Transverse colon (tissue), 4 donors: ENCODE measurements at regions not wholly inside any gene's neighbourhood (a gene's known extent, or its start where the extent isn't known, plus 50 kb on each side); places are given as distances from the start of the nearest gene placed in this dataset.

Experiments
- DNase-seq: peaks from one replicate; pipeline ENCODE4 v3.0.0-alpha.2; 2019
- H3K27ac ChIP-seq, 4 donors: fragments of 200-600 bp; sonication (generic); 2 replicates each; pipeline ENCODE4 v1.5.1; 2016 to 2018; ENCODE audit warnings: inconsistent platforms in 4 of 4
- H3K27me3 ChIP-seq: fragments of 200-600 bp; sonication (generic); 2 replicates; pipeline ENCODE4 v1.5.1; 2017; ENCODE audit warnings: inconsistent platforms
- H3K36me3 ChIP-seq, 4 donors: fragments of 200-600 bp; sonication (generic); 2 replicates each; pipeline ENCODE4 v1.5.1; 2017 to 2019; ENCODE audit warnings: inconsistent platforms in 4 of 4
- H3K4me1 ChIP-seq, 4 donors: fragments of 200-600 bp; sonication (generic); 2 replicates each; pipeline ENCODE4 v1.5.1; 2017 to 2020; ENCODE audit warnings: inconsistent platforms in 4 of 4
- H3K4me3 ChIP-seq, 4 donors: fragments of 200-600 bp; sonication (generic); 1 replicate in 1 of 4; 2 replicates in 3 of 4; pipeline versions ENCODE4 v1.5.1 to v1.6.1; 2017 to 2019; ENCODE audit warnings: inconsistent platforms in 4 of 4
- H3K9me3 ChIP-seq, 2 donors: fragments of 200-600 bp; sonication (generic); 2 replicates each; pipeline ENCODE4 v1.5.1; 2017 to 2019; ENCODE audit warnings: inconsistent platforms in 2 of 2
- CTCF ChIP-seq, 5 experiments: fragments of 200-600 bp in 3 of 5; fragments of 450-650 bp in 2 of 5; sonication (generic) in 3 of 5; IDR thresholded peaks; 1 replicate in 2 of 5; 2 replicates in 3 of 5; pipeline ENCODE4 v1.5.1; 2016 to 2017; ENCODE audit warnings: antibody characterized with exemption in 5 of 5, inconsistent platforms in 3 of 5, mild to moderate bottlenecking in 2 of 5, moderate library complexity in 1 of 5
- EP300 ChIP-seq: sonication (generic); formaldehyde crosslinking; IDR thresholded peaks from one replicate; pipeline ENCODE4 v1.6.1; 2017; ENCODE audit warnings: antibody characterized with exemption, low read depth
- POLR2A ChIP-seq: fragments of 450-650 bp; IDR thresholded peaks from one replicate; pipeline ENCODE4 v1.6.1; 2016; ENCODE audit warnings: antibody characterized with exemption, mild to moderate bottlenecking, moderate library complexity
- POLR2AphosphoS5 ChIP-seq, 3 donors: sonication (generic); formaldehyde crosslinking; IDR thresholded peaks; one replicate each; pipeline ENCODE4 v1.6.1; 2016; ENCODE audit warnings: antibody characterized with exemption in 3 of 3
- WGBS, 2 donors: methylation state at CpG; one replicate each; pipeline ENCODE4 v1.1.5; 2018; ENCODE audit warnings: low coverage in 1 of 2; 5-methylcytosine and 5-hydroxymethylcytosine counted together
- in situ Hi-C, 4 donors: fragments of 200-750 bp; cut with MboI; loops; one replicate each; pipeline versions ENCODE4 v1.15.0 to v1.15.1; 2017; ENCODE audit warnings: low sequenced_read_pairs in 3 of 4, low pct_ligation_motif_present in 1 of 4, low pct_unique_long_range_greater_than_20kb in 1 of 4
- intact Hi-C: fragments of 100-400 bp; cut with DNase I; formaldehyde crosslinking; loops from one replicate; pipeline ENCODE4 v1.15.1; 2023; ENCODE audit warnings: low total_unique reads

- no peak for DNase-seq
- Histone ChIP-seq H3K4me1 (no peaks in the 10 kb centered on the region), H3K27me3 (no peaks in the 10 kb centered on the region), H3K9me3 (no peaks in the 10 kb centered on the region), H3K36me3 (no peaks in the 10 kb centered on the region), H3K4me3 (no peak overlapping the region), H3K27ac (no peak overlapping the region)
- in situ Hi-C loops (no loop called here), intact Hi-C loops (no loop called here)
- 46 to 47% methylated on average over 3 of the region's 3 CpGs for WGBS, 2 donors
- TF ChIP-seq CTCF (IDR thresholded peaks at IDR 0.05) (no peak), EP300 (no peak)
Observed at GRCh38 chr6:145531822-145532221, 203.5 kb downstream of the EPM2A start.

DNA sequence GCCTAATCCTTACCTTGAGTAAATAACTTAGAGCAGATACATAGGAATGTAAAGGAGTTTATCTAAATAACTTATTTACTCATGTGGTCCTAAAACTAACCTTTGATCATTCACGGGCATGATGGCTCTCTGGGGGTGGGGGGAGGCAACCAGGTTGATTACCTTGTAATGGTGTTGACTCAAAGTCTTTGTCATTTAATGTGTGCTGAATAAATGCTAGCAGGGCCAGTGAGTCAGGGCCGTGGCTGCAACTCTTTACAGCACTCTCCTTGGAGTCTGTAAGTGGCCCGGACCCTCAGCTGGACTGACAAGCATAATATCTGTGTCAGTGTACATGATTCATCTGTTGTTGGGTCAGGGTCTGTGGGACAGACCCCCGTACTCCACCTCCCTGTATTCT lies 203.0 kb downstream of the EPM2A start:
- intact Hi-C loops (no loop called here), in situ Hi-C loops (no loop called here)
- no peaks in the 10 kb centered on the region for H3K9me3 ChIP-seq
- H3K27me3 ChIP-seq: no peaks in the 10 kb centered on the region
- no peak for TF ChIP-seq EP300
- TF ChIP-seq CTCF (IDR thresholded peaks at IDR 0.05): no peak
- TF ChIP-seq POLR2AphosphoS5 (IDR thresholded peaks at IDR 0.05): no peak
- no peak for TF ChIP-seq POLR2A
- H3K36me3 ChIP-seq: no peaks in the 10 kb centered on the region
- H3K4me3 ChIP-seq: no peak overlapping the region
- WGBS, 2 donors: 13 to 30% methylated on average over 4 of the region's 4 CpGs
- no peak for DNase-seq
- no peaks in the 10 kb centered on the region for H3K4me1 ChIP-seq
- no peak overlapping the region for H3K27ac ChIP-seq

GRCh38 chr6:145534989-145535388 lies 200.3 kb downstream of the EPM2A start:
- DNase-seq: no peak
- H3K36me3 ChIP-seq: no peaks in the 10 kb centered on the region
- no peaks in the 10 kb centered on the region for H3K4me1 ChIP-seq
- TF ChIP-seq EP300 (no peak), POLR2A (no peak), CTCF (IDR thresholded peaks at IDR 0.05) (no peak), POLR2AphosphoS5 (IDR thresholded peaks at IDR 0.05) (no peak)
- no peak overlapping the region for H3K4me3 ChIP-seq
- intact Hi-C loops: no loop called here
- no peaks in the 10 kb centered on the region for H3K27me3 ChIP-seq
- in situ Hi-C loops: no loop called here
- no peaks in the 10 kb centered on the region for H3K9me3 ChIP-seq
- no peak overlapping the region for H3K27ac ChIP-seq
- WGBS, 2 donors: 89 to 95% methylated on average over 4 of the region's 4 CpGs

DNA sequence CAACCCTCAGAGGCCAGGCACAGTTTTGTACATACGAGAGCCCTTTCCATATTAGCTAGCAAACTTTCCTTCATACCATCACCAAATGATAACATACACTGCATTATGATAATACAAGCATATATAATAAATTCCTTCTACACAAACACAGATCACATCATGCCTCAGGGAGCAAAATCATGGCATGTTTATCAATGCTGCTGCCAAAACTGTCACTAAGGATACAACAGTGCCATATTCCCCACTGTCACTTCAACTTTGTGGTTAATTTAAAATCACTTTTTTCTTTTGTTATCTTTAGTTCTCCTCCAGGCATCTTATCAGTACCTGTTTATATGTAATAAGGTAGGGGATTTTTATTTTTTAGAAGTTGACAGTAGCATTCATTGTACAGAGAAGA lies 196.3 kb downstream of the EPM2A start:
- intact Hi-C loops: no loop called here
- Histone ChIP-seq H3K9me3 (no peaks in the 10 kb centered on the region), H3K4me1 (no peaks in the 10 kb centered on the region), H3K27me3 (no peaks in the 10 kb centered on the region), H3K36me3 (no peaks in the 10 kb centered on the region), H3K27ac (no peak overlapping the region), H3K4me3 (no peak overlapping the region)
- in situ Hi-C loops: no loop called here
- no peak for DNase-seq
- WGBS, 2 donors: 75 to 90% methylated on average over 1 of the region's 1 CpG
- no peak for TF ChIP-seq CTCF (IDR thresholded peaks at IDR 0.05)
- no peak for TF ChIP-seq POLR2AphosphoS5 (IDR thresholded peaks at IDR 0.05)
- no peak for TF ChIP-seq EP300
- no peak for TF ChIP-seq POLR2A
